GM12878 (cell line): ENCODE measurements at regions not wholly inside any gene's neighbourhood (a gene's known extent, or its start where the extent isn't known, plus 50 kb on each side); places are given as distances from the start of the nearest gene placed in this dataset.

Experiments used
- CBX5 ChIP-seq: sonication (generic); IDR thresholded peaks from 2 replicates; pipeline ENCODE4 v1.6.1; 2016; ENCODE audit warnings: low read depth, moderate library complexity, mild to moderate bottlenecking, inconsistent platforms
- EZH2 ChIP-seq: IDR thresholded peaks from 2 replicates; pipeline ENCODE4 v1.6.1; 2012; ENCODE audit warnings: low read depth, mild to moderate bottlenecking, control low read depth, inconsistent platforms, low read length, borderline replicate concordance; ENCODE audit not compliant: control insufficient read depth
- FOXK2 ChIP-seq: fragments of 450-650 bp; IDR thresholded peaks from 2 replicates; pipeline ENCODE4 v1.6.1; 2017; ENCODE audit warnings: mild to moderate bottlenecking, moderate library complexity
- GABPA ChIP-seq: IDR thresholded peaks from 2 replicates; pipeline ENCODE4 v1.6.1; 2014; ENCODE audit warnings: antibody characterized with exemption, low read depth, mild to moderate bottlenecking, inconsistent platforms
- IKZF2 ChIP-seq, 2 experiments: fragments of 450-650 bp; IDR thresholded peaks; 2 replicates each; pipeline ENCODE4 v1.6.1; 2017; ENCODE audit warnings: mild to moderate bottlenecking in 2 of 2, moderate library complexity in 2 of 2
- KDM1A ChIP-seq: fragments of 200-600 bp; sonication (generic); IDR thresholded peaks from 2 replicates; pipeline ENCODE4 v1.6.1; 2016; ENCODE audit warnings: borderline replicate concordance
- MEF2A ChIP-seq: IDR thresholded peaks from 2 replicates; pipeline ENCODE4 v1.6.1; 2011; ENCODE audit warnings: low read depth, mild to moderate bottlenecking, low read length, moderate library complexity; ENCODE audit not compliant: insufficient read depth
- PAX5 ChIP-seq: IDR thresholded peaks from 2 replicates; pipeline ENCODE4 v1.6.1; 2011; ENCODE audit warnings: low read depth, low read length, borderline replicate concordance
- POLR2A ChIP-seq: IDR thresholded peaks from 2 replicates; pipeline ENCODE4 v1.6.1; 2011; ENCODE audit warnings: low read depth, mild to moderate bottlenecking, low read length
- PRDM15 ChIP-seq: fragments of 450-650 bp; formaldehyde crosslinking; IDR thresholded peaks from 2 replicates; pipeline ENCODE4 v1.4.0; 2020; ENCODE audit warnings: mild to moderate bottlenecking, moderate library complexity
- RELB ChIP-seq: fragments of 450-650 bp; IDR thresholded peaks from 2 replicates; pipeline ENCODE4 v1.6.1; 2017; ENCODE audit warnings: low read depth, mild to moderate bottlenecking, moderate library complexity
- YY1 ChIP-seq: IDR thresholded peaks from 2 replicates; pipeline ENCODE4 v1.6.1; 2011; ENCODE audit warnings: low read depth, mild to moderate bottlenecking, low read length
- TF ChIP-seq, protein P1 (sequence below), 3 experiments: IDR thresholded peaks in 2 of 3; conservative IDR thresholded peaks in 1 of 3; 2 replicates each; pipeline ENCODE4 v1.5.1; 2011; ENCODE audit warnings: low read depth in 3 of 3, low read length in 3 of 3, mild to moderate bottlenecking in 3 of 3, control low read depth in 2 of 3, moderate library complexity in 2 of 3, inconsistent platforms in 1 of 3, mixed read lengths in 1 of 3; ENCODE audit not compliant: control insufficient read depth in 2 of 3, insufficient read depth in 1 of 3; ENCODE audit errors: extremely low read depth in 1 of 3
- TF ChIP-seq, protein P2 (sequence below): IDR thresholded peaks from 2 replicates; pipeline ENCODE4 v1.6.1; 2012; ENCODE audit warnings: low read depth, low read length, improper control_type of control experiment

DNA sequence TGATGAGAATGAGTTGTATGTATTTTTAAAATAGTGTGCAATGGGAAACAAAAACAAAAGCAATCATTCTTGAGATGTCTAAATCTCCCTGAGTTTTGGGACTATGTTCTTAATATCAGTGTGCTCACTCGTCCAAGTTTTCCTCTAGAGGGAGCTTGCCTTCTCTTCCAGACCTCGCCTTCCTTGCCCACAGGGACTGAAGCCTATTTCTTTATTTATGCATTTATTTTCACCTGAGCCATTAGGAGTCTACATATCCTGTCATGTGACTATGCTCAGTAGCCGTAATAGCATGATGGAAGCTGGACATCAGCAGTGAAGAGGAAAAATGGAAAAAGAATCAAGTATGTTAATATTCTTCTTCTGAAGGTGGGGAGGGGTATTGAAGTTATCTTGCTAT lies 131.2 kb downstream of the SH3BGRL2 start:
- no peak for TF ChIP-seq YY1
- TF ChIP-seq PAX5, result no peak
- TF ChIP-seq MEF2A, result no peak
- no peak for TF ChIP-seq RELB
- TF ChIP-seq CBX5, result no peak
- no peak for TF ChIP-seq POLR2A
- no peak for TF ChIP-seq EZH2
- TF ChIP-seq KDM1A, result no peak
- TF ChIP-seq, protein P1, sequence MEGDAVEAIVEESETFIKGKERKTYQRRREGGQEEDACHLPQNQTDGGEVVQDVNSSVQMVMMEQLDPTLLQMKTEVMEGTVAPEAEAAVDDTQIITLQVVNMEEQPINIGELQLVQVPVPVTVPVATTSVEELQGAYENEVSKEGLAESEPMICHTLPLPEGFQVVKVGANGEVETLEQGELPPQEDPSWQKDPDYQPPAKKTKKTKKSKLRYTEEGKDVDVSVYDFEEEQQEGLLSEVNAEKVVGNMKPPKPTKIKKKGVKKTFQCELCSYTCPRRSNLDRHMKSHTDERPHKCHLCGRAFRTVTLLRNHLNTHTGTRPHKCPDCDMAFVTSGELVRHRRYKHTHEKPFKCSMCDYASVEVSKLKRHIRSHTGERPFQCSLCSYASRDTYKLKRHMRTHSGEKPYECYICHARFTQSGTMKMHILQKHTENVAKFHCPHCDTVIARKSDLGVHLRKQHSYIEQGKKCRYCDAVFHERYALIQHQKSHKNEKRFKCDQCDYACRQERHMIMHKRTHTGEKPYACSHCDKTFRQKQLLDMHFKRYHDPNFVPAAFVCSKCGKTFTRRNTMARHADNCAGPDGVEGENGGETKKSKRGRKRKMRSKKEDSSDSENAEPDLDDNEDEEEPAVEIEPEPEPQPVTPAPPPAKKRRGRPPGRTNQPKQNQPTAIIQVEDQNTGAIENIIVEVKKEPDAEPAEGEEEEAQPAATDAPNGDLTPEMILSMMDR (IDR thresholded peaks at IDR 0.05 in 2 of 3, conservative IDR thresholded peaks at IDR 0.05 in 1 of 3; ENCODE audit: control insufficient read depth in 2 of 3, extremely low read depth in 1 of 3, insufficient read depth in 1 of 3, low read depth in 3 of 3, low read length in 3 of 3), result no peak; a peak in 1 of 6 replicates
- TF ChIP-seq GABPA, result no peak
- no peak for TF ChIP-seq FOXK2
- TF ChIP-seq, protein P2, sequence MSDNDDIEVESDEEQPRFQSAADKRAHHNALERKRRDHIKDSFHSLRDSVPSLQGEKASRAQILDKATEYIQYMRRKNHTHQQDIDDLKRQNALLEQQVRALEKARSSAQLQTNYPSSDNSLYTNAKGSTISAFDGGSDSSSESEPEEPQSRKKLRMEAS, result no peak
- TF ChIP-seq PRDM15 (CRISPR knock-in tag), result no peak
- TF ChIP-seq IKZF2 (IDR thresholded peaks at IDR 0.05), result no peak
